Suprapubic skin (tissue), 3 donors: ENCODE measurements at regions not wholly inside any gene's neighbourhood (a gene's known extent, or its start where the extent isn't known, plus 50 kb on each side); places are given as distances from the start of the nearest gene placed in this dataset.

Source experiments
- CTCF ChIP-seq, 2 donors: fragments of 200-600 bp in 1 of 2; fragments of 450-650 bp in 1 of 2; sonication (generic) in 1 of 2; IDR thresholded peaks; one replicate each; pipeline ENCODE4 v1.5.1; 2016 to 2019; ENCODE audit warnings: antibody characterized with exemption in 2 of 2, mild to moderate bottlenecking in 1 of 2, moderate library complexity in 1 of 2
- EP300 ChIP-seq: sonication (generic); formaldehyde crosslinking; IDR thresholded peaks from one replicate; pipeline ENCODE4 v1.6.1; 2017; ENCODE audit warnings: antibody characterized with exemption
- POLR2A ChIP-seq, 2 donors: fragments of 450-650 bp; IDR thresholded peaks; one replicate each; pipeline ENCODE4 v1.6.1; 2017; ENCODE audit warnings: antibody characterized with exemption in 2 of 2, mild to moderate bottlenecking in 2 of 2, moderate library complexity in 2 of 2

DNA sequence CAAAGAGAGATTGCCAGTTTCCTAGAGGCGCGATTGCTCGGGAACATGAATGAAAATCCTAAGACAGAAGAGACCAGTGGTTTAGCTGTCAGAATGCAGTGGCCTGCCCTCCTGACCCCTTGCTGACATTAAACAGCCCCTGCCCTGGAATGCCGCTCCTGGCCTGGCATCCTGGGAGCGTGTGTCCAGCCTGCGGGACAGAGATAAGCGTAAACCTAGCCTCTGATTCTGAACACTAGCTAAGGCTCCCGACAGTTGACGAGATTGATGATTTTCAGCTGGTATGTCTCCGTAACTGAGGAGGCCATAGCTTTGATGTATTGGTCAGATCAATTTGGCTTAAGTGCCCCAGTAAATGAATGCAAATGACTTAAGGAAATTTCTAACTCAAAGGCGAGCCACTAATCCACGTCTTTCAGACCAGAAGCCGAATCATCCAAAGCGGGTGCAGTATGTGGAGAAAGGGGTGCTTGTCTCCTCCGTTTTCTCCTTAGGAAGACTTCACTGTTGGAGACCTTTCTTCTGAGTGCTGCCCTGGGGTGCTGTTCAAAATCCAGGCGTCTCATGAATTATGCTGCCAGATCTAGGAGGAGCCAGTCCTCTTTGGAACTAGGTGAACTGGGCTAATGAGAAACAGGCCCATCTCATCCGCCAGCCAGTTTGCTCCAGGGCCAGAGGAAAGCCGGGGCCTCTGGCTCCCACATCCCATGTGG, 142.5 kb upstream of the L3MBTL4 start:
- TF ChIP-seq CTCF (IDR thresholded peaks at IDR 0.05) (no peak), POLR2A (IDR thresholded peaks at IDR 0.05) (no peak), EP300 (no peak)
